ENCODE measurements at regions not wholly inside any gene's neighbourhood (a gene's known extent, or its start where the extent isn't known, plus 50 kb on each side); places are given as distances from the start of the nearest gene placed in this dataset.

GRCh38 chr12:67370979-67371378, 101.8 kb downstream of the CAND1 start:
- no peak for DNase-seq (ENCODE audit: low read depth in 2 of 2)

GRCh38 chr12:67377021-67377420, 107.9 kb downstream of the CAND1 start:
- DNase-seq (ENCODE audit: low read depth in 2 of 2): no peak

DNA sequence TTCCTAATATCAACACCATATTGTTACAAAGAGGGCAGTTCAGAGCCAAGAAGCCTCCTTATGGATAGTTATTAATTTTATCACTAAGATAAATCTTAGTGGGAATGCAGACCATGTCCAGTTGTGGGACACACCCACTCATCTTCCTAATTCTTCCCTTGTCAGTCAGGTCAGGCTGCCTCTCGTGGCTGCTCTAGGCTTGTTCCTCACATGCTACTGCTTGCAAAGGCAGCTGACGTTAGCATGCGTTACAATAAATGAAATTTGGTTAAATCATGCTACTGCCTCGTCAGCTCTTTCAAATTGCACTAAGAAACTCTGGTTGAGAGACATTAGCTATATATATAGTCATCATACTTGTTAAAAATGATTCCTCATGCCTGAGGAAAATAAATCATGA, 108.4 kb downstream of the CAND1 start:
- no peak for DNase-seq (ENCODE audit: low read depth in 2 of 2)

DNA sequence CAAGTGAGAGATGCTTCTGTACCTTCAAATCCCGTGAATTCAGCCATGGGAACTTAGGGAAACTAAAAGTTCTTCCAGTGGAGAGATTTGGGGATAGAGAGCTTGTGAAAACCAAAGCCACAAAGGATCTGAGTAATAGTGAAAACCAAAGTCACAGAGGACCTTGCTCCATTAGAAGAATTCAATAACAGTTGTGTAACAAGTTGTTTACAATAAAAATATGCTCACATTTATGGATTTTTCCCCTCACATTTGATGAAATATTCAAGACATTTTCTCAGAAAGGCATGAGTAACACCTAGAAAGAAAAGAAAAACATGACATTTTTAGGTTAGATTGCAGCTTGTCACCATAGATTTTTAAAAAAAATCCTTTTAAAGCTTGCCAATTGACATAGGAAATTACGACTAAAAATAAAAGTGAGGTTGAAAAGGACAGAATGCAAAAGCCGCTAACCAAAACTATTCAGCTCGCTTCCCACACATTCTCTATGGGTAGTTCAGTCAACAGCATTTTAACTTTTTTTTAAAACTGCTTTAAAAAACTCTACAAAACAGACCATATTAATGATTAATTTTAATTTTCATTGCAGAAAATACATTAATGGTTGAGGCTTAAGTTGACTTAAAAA, 113.2 kb downstream of the CAND1 start:
- no peak for DNase-seq (ENCODE audit: low read depth in 2 of 2)

DNA sequence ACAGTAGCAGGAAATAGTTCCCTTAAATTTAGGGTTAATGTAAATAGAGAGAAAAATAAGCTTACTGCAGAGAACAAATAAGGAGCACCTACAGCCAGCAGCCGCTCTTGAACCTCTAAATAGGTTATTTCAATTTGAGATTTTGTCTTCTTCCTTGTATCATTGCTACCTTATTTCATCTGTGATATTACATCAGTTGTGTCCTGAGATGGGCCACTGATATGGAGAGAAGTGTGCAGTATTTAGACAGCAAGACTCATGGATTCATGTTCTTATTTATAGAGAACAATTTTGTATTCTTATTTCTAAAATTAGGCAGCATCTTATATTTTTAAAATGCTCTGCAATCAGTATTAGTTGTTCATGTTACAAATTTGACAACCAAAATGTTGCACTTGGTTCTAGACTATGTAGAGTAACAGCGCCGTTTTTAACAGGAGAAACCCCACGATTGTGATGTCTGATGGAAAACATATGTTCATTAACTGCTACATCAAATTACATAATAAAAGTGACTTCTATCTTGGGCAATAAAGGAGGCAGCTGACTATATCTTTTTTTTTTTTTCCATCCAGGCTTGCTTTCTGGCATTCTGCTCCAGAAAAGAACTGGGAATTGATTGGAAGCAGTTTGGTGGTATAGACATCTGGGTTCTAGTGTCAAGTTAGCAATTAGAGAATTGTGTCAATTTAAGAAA, 117.9 kb downstream of the CAND1 start:
- DNase-seq (ENCODE audit: low read depth in 2 of 2): no peak

GRCh38 chr12:67388331-67389138, 119.4 kb downstream of the CAND1 start:
- no peak for DNase-seq (ENCODE audit: low read depth in 2 of 2)

DNA sequence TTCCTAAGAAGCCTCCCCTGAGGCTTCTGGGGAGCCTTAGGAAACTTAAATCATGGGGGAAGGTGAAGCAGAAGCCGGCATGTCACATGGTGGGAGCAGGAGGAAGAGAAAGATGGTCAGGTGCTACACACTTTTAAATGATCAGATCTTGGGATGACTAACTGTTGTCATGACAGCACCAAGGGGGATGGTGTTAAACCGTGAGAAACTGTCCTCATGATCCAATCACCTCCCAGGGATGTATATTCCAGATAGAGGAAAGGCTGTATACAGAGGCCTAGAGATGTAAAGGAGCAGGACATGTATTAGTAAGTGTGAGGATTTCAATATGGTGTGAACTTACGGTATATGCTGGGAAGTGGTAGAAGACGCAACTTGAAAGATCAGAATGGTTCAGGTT, 121.1 kb downstream of the CAND1 start:
- DNase-seq (ENCODE audit: low read depth in 2 of 2): no peak

DNA sequence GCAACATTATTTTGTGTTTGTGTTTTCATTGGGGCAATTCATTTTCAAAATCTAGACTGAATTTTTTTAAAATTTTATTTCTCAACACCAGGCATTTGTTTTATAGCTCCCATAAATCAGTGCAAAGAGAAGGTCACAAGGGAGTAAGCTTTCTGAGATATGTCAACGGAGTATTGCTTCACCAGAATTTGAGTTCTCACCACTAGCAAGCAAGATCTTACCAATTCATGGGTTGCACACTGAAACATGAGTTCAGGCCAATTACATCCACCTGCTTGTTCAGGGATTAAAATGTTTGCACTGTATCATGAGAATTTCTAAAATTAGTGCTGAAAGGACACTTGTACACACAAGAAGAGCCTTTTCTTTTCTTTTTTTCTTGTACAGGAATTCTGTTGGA, 121.9 kb downstream of the CAND1 start:
- DNase-seq (ENCODE audit: low read depth in 2 of 2): no peak

DNA sequence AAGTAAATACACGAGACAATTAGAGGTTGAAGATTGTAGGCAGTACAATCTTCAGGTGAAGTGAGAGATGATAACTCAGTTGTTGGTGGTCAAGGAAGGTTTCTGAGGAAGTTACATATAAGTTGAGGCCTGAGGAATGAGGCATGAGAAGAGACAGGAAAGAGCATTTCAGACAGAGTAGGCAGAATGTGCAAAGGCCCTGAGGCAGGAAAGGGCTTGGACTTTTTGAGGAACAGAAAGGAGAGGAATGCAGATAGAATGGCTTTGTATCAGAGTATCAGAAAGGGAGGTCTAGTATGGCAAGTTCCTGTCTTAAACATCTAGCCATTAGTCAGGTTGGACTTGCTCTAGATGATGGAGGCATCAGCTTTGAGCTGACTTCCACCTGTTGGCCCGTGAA, 122.5 kb downstream of the CAND1 start:
- DNase-seq (ENCODE audit: low read depth in 2 of 2): no peak

GRCh38 chr12:67394550-67394949, 125.4 kb downstream of the CAND1 start:
- no peak for DNase-seq (ENCODE audit: low read depth in 2 of 2)

GRCh38 chr12:67400742-67401141, 131.6 kb downstream of the CAND1 start:
- DNase-seq (ENCODE audit: low read depth in 2 of 2): no peak

DNA sequence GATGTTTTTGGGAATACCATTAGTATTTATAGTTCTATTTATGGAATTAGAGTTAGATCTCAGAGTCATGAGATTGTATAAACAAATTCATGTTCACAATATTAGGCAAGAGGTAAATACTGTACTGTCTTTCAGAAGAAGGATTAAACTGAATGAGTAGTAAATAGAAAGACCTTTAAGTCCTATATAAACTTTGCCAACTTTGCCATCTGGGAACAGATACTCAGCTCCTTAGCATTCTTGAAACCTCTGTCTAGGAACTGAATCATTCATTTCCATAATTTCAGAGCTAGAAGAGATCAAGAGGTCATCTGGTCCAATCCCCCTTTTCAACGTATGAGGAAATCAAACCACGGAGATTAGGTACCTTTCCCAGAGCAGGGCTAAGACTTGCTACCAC, 141.1 kb downstream of the CAND1 start:
- no peak for DNase-seq (ENCODE audit: low read depth in 2 of 2)

DNA sequence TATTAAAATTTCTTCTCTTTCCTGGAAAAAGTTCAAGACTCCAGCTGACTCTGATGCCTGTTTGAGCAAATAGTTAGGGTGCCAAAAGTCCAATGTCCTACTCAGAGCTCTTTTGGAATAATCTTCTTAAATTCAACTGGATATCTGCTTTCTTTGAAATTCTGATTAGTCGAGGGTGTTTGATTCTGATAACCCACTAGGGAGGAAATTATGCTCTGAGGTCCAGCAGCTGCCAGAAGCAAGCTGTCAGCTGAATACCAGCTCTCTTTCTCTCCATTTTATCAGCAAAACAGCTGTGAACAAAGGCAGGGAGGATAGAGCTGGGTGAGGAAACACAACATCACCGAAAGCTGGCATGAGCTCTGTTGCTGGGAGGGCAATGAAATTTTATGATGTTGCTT, 141.5 kb downstream of the CAND1 start:
- no peak for DNase-seq (ENCODE audit: low read depth in 2 of 2)

- DNase-seq (ENCODE audit: low read depth in 2 of 2): no peak
Observed at GRCh38 chr12:67411562-67411961, 142.4 kb downstream of the CAND1 start.

DNA sequence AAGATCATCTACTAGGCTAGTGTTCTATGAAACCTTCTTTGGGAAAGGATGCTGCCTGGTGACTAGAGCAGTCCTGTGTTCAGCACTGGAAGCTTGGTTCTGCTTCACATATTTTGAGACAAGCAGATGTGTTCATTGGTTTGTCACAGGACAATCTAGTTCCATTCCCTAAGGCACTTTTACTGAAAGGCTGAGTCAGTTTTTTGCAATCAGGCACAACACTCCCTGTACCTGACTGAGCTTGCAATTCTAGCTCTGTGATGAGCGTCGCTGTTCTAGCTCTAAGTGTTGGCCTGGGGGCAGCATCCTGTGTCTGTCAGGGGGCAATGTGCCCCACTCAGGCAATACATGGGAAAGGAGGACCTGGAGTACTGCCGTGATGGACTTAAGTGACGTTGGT, 144.4 kb downstream of the CAND1 start:
- no peak for DNase-seq (ENCODE audit: low read depth in 2 of 2)

DNA sequence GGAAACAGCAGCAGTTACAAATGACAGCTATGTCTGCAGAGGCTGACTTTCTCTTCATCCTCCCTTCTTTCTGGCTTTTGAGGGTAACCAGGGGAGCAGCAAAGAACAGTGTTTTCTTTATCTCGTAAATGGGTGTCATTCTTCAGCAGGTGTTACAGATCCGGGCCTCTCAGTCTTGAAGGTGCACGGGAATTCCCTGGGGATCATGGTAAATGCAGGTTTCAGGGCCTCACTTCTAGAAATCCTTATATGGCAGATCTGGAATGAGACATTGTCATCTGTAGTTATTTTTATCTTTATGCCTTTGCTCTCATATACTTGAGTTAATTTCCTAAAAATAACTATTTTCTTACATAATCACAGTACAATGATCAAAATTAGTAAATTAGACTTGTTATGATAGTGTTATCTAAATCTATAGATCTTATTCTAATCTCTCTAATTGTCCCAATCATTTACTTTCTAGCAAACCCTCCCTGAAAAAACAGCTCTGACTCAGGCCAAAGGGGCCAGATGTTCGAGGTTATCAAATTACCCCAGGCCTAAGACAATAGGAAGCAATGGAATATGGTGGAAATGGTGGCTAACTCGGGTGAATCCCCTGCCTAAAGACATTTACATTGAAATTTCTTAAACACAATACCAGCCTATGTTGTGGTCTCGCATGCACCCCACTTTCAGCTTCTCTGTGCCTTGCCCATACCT, 145.0 kb downstream of the CAND1 start:
- DNase-seq (ENCODE audit: low read depth in 2 of 2): no peak

GRCh38 chr12:67415473-67415872, 146.3 kb downstream of the CAND1 start:
- no peak for DNase-seq (ENCODE audit: low read depth in 2 of 2)

DNA sequence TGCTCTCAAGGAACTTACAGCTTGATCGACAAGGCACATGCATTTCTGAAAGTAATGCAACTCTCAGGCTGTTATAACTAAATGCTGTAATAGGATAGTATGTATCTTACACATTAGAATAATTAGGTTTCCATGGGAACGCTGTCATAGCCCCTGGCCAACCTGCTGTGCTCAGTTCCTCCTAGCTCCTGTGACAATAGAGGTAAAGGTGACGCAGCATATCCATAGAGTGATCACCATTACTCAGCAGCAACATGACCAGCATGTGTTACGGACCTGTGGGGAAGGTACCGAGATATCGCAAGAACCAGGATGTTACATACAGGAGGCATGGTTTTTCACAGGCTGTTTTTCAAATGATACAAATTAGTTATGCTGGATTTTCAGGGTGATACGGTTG, 150.7 kb downstream of the CAND1 start:
- no peak for DNase-seq (ENCODE audit: low read depth in 2 of 2)

- DNase-seq (ENCODE audit: low read depth in 2 of 2): no peak
Observed at GRCh38 chr12:67420506-67420905, 151.3 kb downstream of the CAND1 start.

GRCh38 chr12:67422081-67422480, 152.9 kb downstream of the CAND1 start:
- DNase-seq (ENCODE audit: low read depth in 2 of 2): no peak

DNA sequence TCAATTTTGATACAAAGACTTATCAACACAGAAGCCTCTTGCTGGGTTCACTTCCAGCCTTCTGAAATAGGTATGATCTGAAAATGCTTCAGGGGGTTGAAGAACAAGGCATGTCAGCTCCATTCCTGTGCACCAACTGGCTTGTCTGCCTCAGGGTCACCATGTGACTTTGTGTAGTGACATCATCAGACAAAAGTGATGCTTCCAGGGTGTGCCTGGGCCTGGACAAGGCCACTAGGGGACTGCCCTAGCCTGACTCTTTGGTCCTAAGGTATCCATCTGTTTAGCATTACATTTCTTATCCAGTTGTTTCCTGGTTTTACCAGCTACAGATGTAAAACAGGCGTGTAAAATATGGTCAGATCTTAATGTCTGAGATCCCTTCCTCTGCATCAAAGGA, 155.6 kb downstream of the CAND1 start:
- no peak for DNase-seq (ENCODE audit: low read depth in 2 of 2)

DNA sequence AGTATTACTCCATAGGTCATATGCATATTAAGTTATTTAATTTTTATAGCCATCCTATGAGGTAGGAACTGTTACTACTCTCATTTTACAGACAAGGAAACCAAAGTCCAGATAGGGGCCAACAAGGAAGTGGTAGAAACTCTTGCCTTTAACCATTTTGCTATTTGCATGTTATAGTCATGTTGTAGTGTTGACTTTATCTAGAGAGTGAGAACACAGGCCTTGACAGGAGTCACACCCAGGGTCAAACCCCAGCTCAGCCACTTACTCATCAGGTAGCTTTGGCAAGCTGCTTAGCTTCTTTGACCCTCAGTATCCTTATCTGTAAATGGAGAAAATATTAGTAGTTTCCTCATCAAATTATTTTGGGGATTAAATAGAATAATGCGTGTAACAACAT, 156.2 kb downstream of the CAND1 start:
- no peak for DNase-seq (ENCODE audit: low read depth in 2 of 2)

Measured in stimulated activated CD8-positive, alpha-beta memory T cell treated with anti-CD3 and anti-CD28 coated beads, Interleukin-2, amount 100 ng/mL, for 1 hour (primary cell).